OCI-LY3 (cell line): ENCODE measurements at regions not wholly inside any gene's neighbourhood (a gene's known extent, or its start where the extent isn't known, plus 50 kb on each side); places are given as distances from the start of the nearest gene placed in this dataset.

ENCODE experiments used
- EZH2phosphoT487 ChIP-seq: fragments of 200-600 bp; shearing (Covaris generic); IDR thresholded peaks from 2 replicates; pipeline ENCODE4 v1.6.1; 2018; ENCODE audit warnings: antibody characterized with exemption, mixed run types, low read depth
- TF ChIP-seq, protein P1 (sequence below): fragments of 200-600, 300-600 bp; sonication (generic); IDR thresholded peaks from 2 replicates; pipeline ENCODE4 v1.5.1; 2014; ENCODE audit warnings: antibody characterized with exemption, low read length, low read depth

DNA sequence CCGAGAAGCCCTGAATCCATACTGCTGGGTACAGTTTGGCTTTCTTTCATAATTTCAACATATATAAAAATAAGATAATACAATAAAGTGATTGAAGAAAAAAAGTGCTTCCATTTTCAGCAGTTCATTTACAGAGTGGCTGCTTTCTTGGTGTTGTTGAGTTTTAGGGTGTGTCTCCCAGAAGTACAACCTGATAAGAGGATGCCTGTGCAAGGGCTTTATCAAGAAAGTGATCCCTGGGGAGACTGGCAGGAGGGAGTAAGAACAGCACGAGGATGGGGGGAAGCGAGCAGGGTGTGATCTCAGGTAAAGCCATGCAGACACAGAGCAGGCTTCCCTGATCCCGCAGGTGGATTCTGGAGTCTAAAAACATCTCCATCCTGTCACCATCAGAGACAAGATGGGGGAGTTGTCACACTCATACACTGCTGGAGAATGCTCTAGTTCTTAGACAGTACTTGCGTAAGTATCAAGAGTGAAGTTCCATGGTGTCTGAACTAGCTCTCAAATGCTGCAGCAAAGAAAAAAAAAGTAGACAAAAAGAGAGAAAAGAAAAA lies 395.9 kb downstream of the CDH26 start:
- TF ChIP-seq, protein P1, sequence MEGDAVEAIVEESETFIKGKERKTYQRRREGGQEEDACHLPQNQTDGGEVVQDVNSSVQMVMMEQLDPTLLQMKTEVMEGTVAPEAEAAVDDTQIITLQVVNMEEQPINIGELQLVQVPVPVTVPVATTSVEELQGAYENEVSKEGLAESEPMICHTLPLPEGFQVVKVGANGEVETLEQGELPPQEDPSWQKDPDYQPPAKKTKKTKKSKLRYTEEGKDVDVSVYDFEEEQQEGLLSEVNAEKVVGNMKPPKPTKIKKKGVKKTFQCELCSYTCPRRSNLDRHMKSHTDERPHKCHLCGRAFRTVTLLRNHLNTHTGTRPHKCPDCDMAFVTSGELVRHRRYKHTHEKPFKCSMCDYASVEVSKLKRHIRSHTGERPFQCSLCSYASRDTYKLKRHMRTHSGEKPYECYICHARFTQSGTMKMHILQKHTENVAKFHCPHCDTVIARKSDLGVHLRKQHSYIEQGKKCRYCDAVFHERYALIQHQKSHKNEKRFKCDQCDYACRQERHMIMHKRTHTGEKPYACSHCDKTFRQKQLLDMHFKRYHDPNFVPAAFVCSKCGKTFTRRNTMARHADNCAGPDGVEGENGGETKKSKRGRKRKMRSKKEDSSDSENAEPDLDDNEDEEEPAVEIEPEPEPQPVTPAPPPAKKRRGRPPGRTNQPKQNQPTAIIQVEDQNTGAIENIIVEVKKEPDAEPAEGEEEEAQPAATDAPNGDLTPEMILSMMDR: no peak
- TF ChIP-seq EZH2phosphoT487: no peak
